ENCODE measurements at regions not wholly inside any gene's neighbourhood (a gene's known extent, or its start where the extent isn't known, plus 50 kb on each side); places are given as distances from the start of the nearest gene placed in this dataset.

GRCh38 chr2:116580209-116580608 is 1234.3 kb upstream of the DDX18 start:
- FAIRE-seq (no peak), DNase-seq (ENCODE audit: insufficient read length, low spot score) (no peak)
- TF ChIP-seq CTCF (IDR thresholded peaks at IDR 0.05; ENCODE audit: insufficient read depth, missing control alignments): no peak

- TF ChIP-seq CTCF (IDR thresholded peaks at IDR 0.05; ENCODE audit: insufficient read depth, missing control alignments): no peak
- no peak for FAIRE-seq
- DNase-seq (ENCODE audit: insufficient read length, low spot score): no peak
Observed at GRCh38 chr2:116582850-116583249, 1231.6 kb upstream of the DDX18 start.

DNA sequence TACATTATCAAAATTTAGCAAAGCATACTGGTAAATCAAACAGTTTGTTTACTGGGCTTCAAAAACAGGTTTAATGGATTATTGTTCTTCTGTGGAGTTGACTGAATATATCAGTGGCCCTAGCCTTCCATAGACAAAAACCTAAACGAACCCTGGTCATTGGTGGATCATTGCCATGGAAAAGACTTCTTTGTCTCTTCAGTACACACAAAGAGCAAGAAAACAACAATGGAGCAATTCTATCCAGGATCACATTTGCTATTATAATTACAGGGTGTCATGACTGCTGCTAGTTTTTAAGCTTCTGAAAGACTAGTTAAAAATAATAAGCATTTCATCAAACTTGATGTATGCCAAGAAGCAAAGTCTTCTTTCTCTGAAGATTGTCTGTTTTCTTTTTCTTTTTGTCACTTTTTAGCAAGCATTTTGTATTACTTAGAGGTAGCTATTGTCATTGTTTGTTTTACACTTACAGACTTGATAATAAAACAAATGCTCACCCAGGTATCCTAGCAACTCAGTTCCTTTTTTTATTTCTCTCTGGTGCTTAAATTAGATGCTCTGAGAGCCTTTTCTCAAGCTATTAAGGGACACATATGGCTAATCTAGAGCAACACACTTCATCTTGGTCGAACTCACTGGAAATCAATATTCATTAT is 1228.7 kb upstream of the DDX18 start:
- TF ChIP-seq CTCF (IDR thresholded peaks at IDR 0.05; ENCODE audit: insufficient read depth, missing control alignments): no peak
- FAIRE-seq: no peak
- DNase-seq (ENCODE audit: insufficient read length, low spot score): no peak

- DNase-seq (ENCODE audit: insufficient read length, low spot score) (no peak), FAIRE-seq (no peak)
- TF ChIP-seq CTCF (IDR thresholded peaks at IDR 0.05; ENCODE audit: insufficient read depth, missing control alignments): no peak
Observed at GRCh38 chr2:116586328-116586689, 1228.2 kb upstream of the DDX18 start.
